ENCODE measurements at regions not wholly inside any gene's neighbourhood (a gene's known extent, or its start where the extent isn't known, plus 50 kb on each side); places are given as distances from the start of the nearest gene placed in this dataset.

DNA sequence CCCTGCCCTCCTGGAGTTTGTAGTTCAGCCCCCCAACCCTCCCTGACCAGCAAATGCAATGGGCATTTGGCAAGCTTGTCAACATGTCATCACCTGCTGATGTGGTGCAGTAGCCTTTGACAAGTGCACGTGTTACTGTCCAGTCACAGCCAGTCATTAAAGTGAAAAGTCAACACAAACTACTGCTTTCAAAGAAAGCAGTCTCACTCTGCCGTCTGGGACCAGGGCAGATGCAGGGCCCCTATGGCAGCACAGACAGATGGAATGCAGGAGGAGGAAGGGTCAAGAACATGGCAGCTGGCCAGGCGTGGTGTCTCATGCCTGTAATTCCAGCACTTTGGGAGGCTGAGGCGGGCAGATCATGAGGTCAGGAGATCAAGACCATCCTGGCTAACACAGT lies 222.4 kb upstream of the OSR1 start:
- Histone ChIP-seq H3K27ac (ENCODE audit: low read depth, low read length, poor library complexity, severe bottlenecking) (no peak overlapping the region), H3K36me3 (ENCODE audit: insufficient read depth, low read length, poor library complexity, severe bottlenecking) (no peaks in the 10 kb centered on the region), H3K9me3 (ENCODE audit: low read depth, low read length, poor library complexity, severe bottlenecking) (no peaks in the 10 kb centered on the region), H3K27me3 (replicated peaks; ENCODE audit: insufficient read depth, low read depth, low read length, poor library complexity) (no peaks in the 10 kb centered on the region), H3K4me3 (ENCODE audit: low read depth, low read length, poor library complexity, severe bottlenecking) (no peak overlapping the region), H3K4me1 (ENCODE audit: insufficient read depth, low read length, poor library complexity, severe bottlenecking) (peaks cover 4% of the 10 kb centered on the region)
- CTCF ChIA-PET, result no interaction called here
- intact Hi-C loops (cut with micrococcal nuclease; ENCODE audit: unreplicated experiment), result no loop called here
- POLR2A ChIA-PET (ENCODE audit: low non-redundant PET), result no interaction called here
- BruUV-seq (replicated peaks), result no TSS peak
- no peak for TF ChIP-seq EZH2 (IDR thresholded peaks at IDR 0.05; ENCODE audit: borderline replicate concordance, low read depth, low read length, poor library complexity, severe bottlenecking)
- TF ChIP-seq, protein P1, sequence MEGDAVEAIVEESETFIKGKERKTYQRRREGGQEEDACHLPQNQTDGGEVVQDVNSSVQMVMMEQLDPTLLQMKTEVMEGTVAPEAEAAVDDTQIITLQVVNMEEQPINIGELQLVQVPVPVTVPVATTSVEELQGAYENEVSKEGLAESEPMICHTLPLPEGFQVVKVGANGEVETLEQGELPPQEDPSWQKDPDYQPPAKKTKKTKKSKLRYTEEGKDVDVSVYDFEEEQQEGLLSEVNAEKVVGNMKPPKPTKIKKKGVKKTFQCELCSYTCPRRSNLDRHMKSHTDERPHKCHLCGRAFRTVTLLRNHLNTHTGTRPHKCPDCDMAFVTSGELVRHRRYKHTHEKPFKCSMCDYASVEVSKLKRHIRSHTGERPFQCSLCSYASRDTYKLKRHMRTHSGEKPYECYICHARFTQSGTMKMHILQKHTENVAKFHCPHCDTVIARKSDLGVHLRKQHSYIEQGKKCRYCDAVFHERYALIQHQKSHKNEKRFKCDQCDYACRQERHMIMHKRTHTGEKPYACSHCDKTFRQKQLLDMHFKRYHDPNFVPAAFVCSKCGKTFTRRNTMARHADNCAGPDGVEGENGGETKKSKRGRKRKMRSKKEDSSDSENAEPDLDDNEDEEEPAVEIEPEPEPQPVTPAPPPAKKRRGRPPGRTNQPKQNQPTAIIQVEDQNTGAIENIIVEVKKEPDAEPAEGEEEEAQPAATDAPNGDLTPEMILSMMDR (conservative IDR thresholded peaks at IDR 0.05; ENCODE audit: low read depth, low read length), result no peak
- no peak for DNase-seq (ENCODE audit: low spot score)

- BruUV-seq (replicated peaks), result no TSS peak
- H3K27ac ChIP-seq (ENCODE audit: low read depth, low read length, poor library complexity, severe bottlenecking), result no peak overlapping the region
- intact Hi-C loops (cut with micrococcal nuclease; ENCODE audit: unreplicated experiment), result no loop called here
- H3K27me3 ChIP-seq (replicated peaks; ENCODE audit: insufficient read depth, low read depth, low read length, poor library complexity), result no peaks in the 10 kb centered on the region
- no peaks in the 10 kb centered on the region for H3K9me3 ChIP-seq (ENCODE audit: low read depth, low read length, poor library complexity, severe bottlenecking)
- CTCF ChIA-PET, result no interaction called here
- TF ChIP-seq EZH2 (IDR thresholded peaks at IDR 0.05; ENCODE audit: borderline replicate concordance, low read depth, low read length, poor library complexity, severe bottlenecking), result no peak
- TF ChIP-seq, protein P1 (conservative IDR thresholded peaks at IDR 0.05; ENCODE audit: low read depth, low read length), result no peak
- H3K36me3 ChIP-seq (ENCODE audit: insufficient read depth, low read length, poor library complexity, severe bottlenecking), result no peaks in the 10 kb centered on the region
- no peak overlapping the region for H3K4me3 ChIP-seq (ENCODE audit: low read depth, low read length, poor library complexity, severe bottlenecking)
- POLR2A ChIA-PET (ENCODE audit: low non-redundant PET), result no interaction called here
- no peak for DNase-seq (ENCODE audit: low spot score)
- H3K4me1 ChIP-seq (ENCODE audit: insufficient read depth, low read length, poor library complexity, severe bottlenecking), result peaks cover 9% of the 10 kb centered on the region
These were observed 221.8 kb upstream of the OSR1 start for GRCh38 chr2:19580264-19580663.

DNA sequence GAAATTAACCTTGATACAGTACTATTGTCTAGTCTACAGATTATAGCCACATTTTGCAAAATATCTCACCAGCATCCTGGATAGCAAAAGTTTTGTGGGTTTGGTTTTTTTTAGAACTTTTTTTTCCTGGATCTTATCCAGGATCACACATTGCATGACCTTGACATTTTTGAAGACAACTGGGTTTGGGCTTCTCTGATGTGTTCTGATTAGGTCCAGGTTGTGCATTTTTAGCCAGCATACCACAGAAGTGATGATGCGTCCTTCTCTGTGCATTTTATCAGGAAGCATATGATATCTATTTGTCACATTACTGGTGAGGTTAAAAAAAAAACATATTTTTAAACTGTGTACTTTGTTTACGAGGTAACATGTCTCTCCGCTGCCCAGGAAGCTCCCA lies 221.0 kb upstream of the OSR1 start:
- peaks cover 16% of the 10 kb centered on the region for H3K4me1 ChIP-seq (ENCODE audit: insufficient read depth, low read length, poor library complexity, severe bottlenecking)
- no TSS peak for BruUV-seq (replicated peaks)
- POLR2A ChIA-PET (ENCODE audit: low non-redundant PET), result no interaction called here
- CTCF ChIA-PET, result no interaction called here
- no peaks in the 10 kb centered on the region for H3K36me3 ChIP-seq (ENCODE audit: insufficient read depth, low read length, poor library complexity, severe bottlenecking)
- H3K27me3 ChIP-seq (replicated peaks; ENCODE audit: insufficient read depth, low read depth, low read length, poor library complexity), result no peaks in the 10 kb centered on the region
- H3K27ac ChIP-seq (ENCODE audit: low read depth, low read length, poor library complexity, severe bottlenecking), result no peak overlapping the region
- TF ChIP-seq EZH2 (IDR thresholded peaks at IDR 0.05; ENCODE audit: borderline replicate concordance, low read depth, low read length, poor library complexity, severe bottlenecking), result no peak
- TF ChIP-seq, protein P1 (conservative IDR thresholded peaks at IDR 0.05; ENCODE audit: low read depth, low read length), result no peak
- H3K4me3 ChIP-seq (ENCODE audit: low read depth, low read length, poor library complexity, severe bottlenecking), result no peak overlapping the region
- H3K9me3 ChIP-seq (ENCODE audit: low read depth, low read length, poor library complexity, severe bottlenecking), result no peaks in the 10 kb centered on the region
- DNase-seq (ENCODE audit: low spot score), result no peak
- intact Hi-C loops (cut with micrococcal nuclease; ENCODE audit: unreplicated experiment), result no loop called here
